ENCODE measurements at regions not wholly inside any gene's neighbourhood (a gene's known extent, or its start where the extent isn't known, plus 50 kb on each side); places are given as distances from the start of the nearest gene placed in this dataset.
A peak's percentile ranks its signal among the peaks of the same experiment; 100 is the strongest.

- Histone ChIP-seq H2AFZ (ENCODE audit: control insufficient read depth, low read depth, low read length) (no peak overlapping the region), H3K4me2 (ENCODE audit: control insufficient read depth, insufficient read depth) (no peak overlapping the region), H3K9me3 (replicated peaks; ENCODE audit: control insufficient read depth, insufficient read depth, low read length) (no peaks in the 10 kb centered on the region), H3K27ac (ENCODE audit: control insufficient read depth, insufficient read depth) (no peak overlapping the region), H3K4me3 (no peak overlapping the region), H3K79me2 (ENCODE audit: control insufficient read depth, insufficient read depth, low read length) (no peaks in the 10 kb centered on the region), H3K36me3 (ENCODE audit: control insufficient read depth in 2 of 2, insufficient read depth in 2 of 2, low read length in 1 of 2) (no peaks in the 10 kb centered on the region), H4K20me1 (ENCODE audit: control insufficient read depth, insufficient read depth) (no peaks in the 10 kb centered on the region), H3K9ac (ENCODE audit: control insufficient read depth, insufficient read depth, low read length) (no peak overlapping the region), H3K4me1 (ENCODE audit: control insufficient read depth, insufficient read depth, low read length) (peaks cover 18% of the 10 kb centered on the region; the same call in 1 of the 2 replicates), H3K27me3 (replicated peaks in 1 of 2; ENCODE audit: control insufficient read depth in 2 of 2, insufficient read depth in 2 of 2, low read length in 1 of 2) (no peaks in the 10 kb centered on the region)
- DNase-seq (ENCODE audit: low read depth, low spot score) (no peak), FAIRE-seq (no peak), ATAC-seq (peak; percentile 32)
- in situ Hi-C loops (cut with MboI) (loop anchor here (5.0 kb wide), 1 partner anchor 171 kb away; no protein-coding TSS in a partner anchor), intact Hi-C loops (cut with micrococcal nuclease; ENCODE audit: unreplicated experiment) (loop anchor here (5.0 kb wide), 1 partner anchor 76 kb away; no protein-coding TSS in a partner anchor)
- ChIA-PET CTCF (interaction anchor here (0.8 to 4.8 kb wide), 3 partner anchors 15 to 179 kb away, joined by 3 to 126 read pairs (median 3); no protein-coding TSS in a partner anchor), POLR2A (no interaction called here), RAD21 (ENCODE audit: unreplicated experiment) (interaction anchor here (0.7 to 0.9 kb wide), 2 partner anchors 116 to 171 kb away, joined by 3 read pairs; partner anchors contain the start of genes KDM1B and TPMT), SMC1A (ENCODE audit: uncharacterized antibody, unreplicated experiment) (no interaction called here)
- no TSS peak for BruUV-seq (replicated peaks)
- TF ChIP-seq RFX5 (IDR thresholded peaks at IDR 0.05; ENCODE audit: low read depth, low read length) (no peak), NRF1 (conservative IDR thresholded peaks at IDR 0.05; ENCODE audit: low read depth, low read length) (no peak), TCF3 (IDR thresholded peaks at IDR 0.05; ENCODE audit: borderline replicate concordance, insufficient read depth, low read depth, low read length) (no peak), NFXL1 (IDR thresholded peaks at IDR 0.05; ENCODE audit: borderline replicate concordance) (no peak), DPF2 (IDR thresholded peaks at IDR 0.05) (no peak), CREB1 (IDR thresholded peaks at IDR 0.05; ENCODE audit: low read depth) (no peak), POLR2AphosphoS2 (IDR thresholded peaks at IDR 0.05; ENCODE audit: low read depth, low read length) (no peak), SMAD5 (IDR thresholded peaks at IDR 0.05; ENCODE audit: low read depth) (no peak), KLF5 (IDR thresholded peaks at IDR 0.05; ENCODE audit: partially characterized antibody) (no peak), RAD51 (IDR thresholded peaks at IDR 0.05) (no peak), NFYA (IDR thresholded peaks at IDR 0.05; ENCODE audit: borderline replicate concordance, low read depth, low read length) (no peak), NR2F1 (conservative IDR thresholded peaks at IDR 0.05) (no peak), SIN3A (IDR thresholded peaks at IDR 0.05; ENCODE audit: low read depth, low read length) (no peak)
- TF ChIP-seq, protein P1, sequence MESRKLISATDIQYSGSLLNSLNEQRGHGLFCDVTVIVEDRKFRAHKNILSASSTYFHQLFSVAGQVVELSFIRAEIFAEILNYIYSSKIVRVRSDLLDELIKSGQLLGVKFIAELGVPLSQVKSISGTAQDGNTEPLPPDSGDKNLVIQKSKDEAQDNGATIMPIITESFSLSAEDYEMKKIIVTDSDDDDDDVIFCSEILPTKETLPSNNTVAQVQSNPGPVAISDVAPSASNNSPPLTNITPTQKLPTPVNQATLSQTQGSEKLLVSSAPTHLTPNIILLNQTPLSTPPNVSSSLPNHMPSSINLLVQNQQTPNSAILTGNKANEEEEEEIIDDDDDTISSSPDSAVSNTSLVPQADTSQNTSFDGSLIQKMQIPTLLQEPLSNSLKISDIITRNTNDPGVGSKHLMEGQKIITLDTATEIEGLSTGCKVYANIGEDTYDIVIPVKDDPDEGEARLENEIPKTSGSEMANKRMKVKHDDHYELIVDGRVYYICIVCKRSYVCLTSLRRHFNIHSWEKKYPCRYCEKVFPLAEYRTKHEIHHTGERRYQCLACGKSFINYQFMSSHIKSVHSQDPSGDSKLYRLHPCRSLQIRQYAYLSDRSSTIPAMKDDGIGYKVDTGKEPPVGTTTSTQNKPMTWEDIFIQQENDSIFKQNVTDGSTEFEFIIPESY (IDR thresholded peaks at IDR 0.05) = no peak
- TF ChIP-seq, protein P2, sequence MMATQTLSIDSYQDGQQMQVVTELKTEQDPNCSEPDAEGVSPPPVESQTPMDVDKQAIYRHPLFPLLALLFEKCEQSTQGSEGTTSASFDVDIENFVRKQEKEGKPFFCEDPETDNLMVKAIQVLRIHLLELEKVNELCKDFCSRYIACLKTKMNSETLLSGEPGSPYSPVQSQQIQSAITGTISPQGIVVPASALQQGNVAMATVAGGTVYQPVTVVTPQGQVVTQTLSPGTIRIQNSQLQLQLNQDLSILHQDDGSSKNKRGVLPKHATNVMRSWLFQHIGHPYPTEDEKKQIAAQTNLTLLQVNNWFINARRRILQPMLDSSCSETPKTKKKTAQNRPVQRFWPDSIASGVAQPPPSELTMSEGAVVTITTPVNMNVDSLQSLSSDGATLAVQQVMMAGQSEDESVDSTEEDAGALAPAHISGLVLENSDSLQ (IDR thresholded peaks at IDR 0.05) = no peak
- 3% methylated on average over 2 of the region's 2 CpGs for WGBS (ENCODE audit: insufficient coverage, insufficient replicate concordance, low lambda C conversion rate, missing lambda C conversion rate)
Measured at GRCh38 chr6:18326001-18326400, 61.1 kb upstream of the RNF144B start.
